ENCODE measurements at regions not wholly inside any gene's neighbourhood (a gene's known extent, or its start where the extent isn't known, plus 50 kb on each side); places are given as distances from the start of the nearest gene placed in this dataset.

DNA sequence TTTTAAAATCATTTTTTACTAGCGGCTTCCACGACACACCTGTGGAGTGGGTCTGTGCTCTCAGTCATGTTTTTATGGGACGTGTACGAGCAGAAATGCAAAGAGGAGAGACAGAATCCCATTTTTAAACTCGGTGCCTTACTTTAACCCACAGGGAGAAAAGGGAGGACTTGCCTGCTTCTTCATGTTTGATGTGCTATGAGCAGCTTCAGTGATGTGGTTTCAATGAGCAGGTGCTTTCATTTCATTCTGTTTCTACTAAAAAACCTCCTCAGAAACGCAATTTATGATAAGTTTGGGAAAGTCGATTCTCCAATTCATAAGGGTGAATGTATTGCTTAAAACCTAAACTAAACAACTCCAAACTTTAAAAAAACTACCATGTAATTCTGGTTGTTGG lies 537.2 kb downstream of the GATA3 start:
- no peak for TF ChIP-seq CTCF (IDR thresholded peaks at IDR 0.05)
- no peak for TF ChIP-seq POLR2AphosphoS5 (IDR thresholded peaks at IDR 0.05)
- TF ChIP-seq POLR2A (IDR thresholded peaks at IDR 0.05): no peak
